ENCODE measurements at regions not wholly inside any gene's neighbourhood (a gene's known extent, or its start where the extent isn't known, plus 50 kb on each side); places are given as distances from the start of the nearest gene placed in this dataset.
"Not testable (repeated sequence)": the region's sequence is repeated elsewhere in the genome, so short reads cannot be mapped to it uniquely, and the experiment has no call there.

DNA sequence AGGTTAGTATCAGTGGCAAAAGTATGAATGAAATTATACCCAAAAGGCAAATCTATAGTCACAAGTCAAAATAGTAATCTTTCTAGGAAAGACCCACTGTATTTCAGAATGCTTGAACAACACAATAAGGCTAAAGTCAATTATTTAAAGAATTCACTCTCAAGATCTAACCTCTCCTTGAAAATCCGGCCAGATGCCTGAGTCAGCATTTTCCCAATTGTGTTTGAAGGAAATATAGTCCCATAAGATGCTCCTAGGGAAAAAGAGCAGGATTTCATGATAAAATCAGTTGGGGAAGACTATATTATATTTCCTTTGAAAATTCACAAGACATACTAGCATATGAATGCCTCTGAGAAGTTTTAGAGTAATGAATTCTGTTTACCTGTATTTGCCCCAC lies 1075.0 kb downstream of the GRM8 start:
- DNase-seq (ENCODE audit: low read depth): no peak

DNA sequence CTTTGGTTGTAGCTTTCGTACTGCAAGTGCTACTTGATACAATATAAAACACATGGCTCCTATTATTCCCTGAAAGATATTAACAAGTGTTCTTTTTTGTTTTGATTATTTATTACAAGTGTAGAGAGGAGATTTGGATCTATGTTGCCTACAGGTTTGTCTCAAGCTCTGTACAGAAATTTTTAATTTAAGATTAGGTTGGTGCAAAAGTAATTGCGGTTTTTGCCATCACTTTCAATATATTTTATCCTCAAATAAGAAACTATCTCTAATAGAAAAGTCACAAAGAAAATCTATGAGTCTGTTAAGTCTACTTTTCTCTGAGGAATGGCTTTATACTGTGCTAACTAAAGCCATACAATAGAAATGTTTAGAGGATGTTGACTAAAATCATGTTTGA lies 1086.1 kb downstream of the GRM8 start:
- DNase-seq (ENCODE audit: low read depth): no peak

GRCh38 chr7:126163647-126164046 lies 1089.1 kb downstream of the GRM8 start:
- no peak for DNase-seq (ENCODE audit: low read depth)

DNA sequence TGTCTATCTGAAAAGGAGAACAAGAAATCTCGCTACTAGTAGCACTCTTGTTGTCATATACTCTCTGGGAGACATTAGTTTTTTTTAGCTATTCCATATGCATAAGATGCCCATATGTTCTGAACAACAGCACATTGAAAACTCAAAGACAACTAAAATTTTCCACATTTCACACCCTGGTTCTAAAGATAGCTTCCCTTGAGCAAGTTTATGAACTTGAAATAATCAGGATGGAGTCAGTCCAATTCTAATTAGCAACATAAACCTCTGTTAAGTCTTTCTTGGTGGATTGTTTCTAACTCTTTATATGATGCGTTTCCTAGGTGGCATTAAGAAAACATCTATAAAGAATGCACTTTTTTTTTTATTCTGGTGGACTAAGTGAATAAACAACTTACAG lies 1095.3 kb downstream of the GRM8 start:
- DNase-seq (ENCODE audit: low read depth): no peak

DNA sequence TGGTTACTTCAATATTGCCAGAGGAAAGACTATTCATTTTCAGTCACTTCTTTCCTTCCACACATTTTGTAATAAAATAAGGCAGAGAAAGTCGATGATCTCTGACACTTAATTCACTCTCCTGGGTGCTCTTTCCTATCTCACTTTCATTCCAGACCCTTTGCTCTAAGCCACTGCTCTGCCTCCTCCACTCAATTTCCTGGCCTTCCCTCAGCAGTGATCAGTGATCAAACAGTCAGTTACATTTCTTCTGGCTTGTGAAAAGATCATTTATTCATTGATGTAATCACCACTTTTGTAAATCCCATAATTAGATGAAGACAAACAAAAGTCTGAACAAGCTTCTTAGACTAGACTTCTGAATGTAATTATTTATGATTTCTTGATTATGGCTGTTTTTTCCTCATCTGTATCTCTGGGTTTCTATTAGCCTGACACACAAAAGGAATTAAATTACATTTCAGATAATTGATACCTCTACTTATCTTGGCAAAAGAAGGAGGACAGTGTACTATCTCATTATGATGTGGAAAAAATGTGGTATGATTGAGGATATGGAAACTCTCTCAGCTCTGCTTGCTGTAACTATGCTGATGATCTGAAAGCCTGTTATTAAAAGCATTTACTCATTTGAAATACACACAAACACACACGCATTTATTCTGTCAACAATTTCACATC lies 1102.3 kb downstream of the GRM8 start:
- no peak for DNase-seq (ENCODE audit: low read depth)

GRCh38 chr7:126140858-126141466 lies 1111.8 kb downstream of the GRM8 start:
- no peak for DNase-seq (ENCODE audit: low read depth)

DNA sequence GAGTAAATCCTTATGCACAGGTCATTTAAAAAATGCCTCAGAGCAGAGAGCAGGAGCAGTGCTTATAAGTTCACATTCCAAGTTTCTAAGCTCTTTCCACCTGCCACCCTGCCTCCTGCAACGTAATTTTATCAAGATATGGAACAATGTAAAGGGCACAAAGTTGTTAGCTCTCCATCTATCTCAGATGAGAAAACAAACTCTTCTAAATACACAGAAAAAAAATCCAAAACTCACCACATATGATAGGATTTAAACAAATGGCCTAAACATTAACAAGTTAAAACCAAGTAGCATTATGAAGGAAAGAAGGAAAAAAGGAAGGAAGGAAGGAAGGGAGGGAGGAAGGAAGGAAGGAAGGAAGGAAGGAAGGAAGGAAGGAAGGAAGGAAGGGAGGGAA lies 1132.8 kb downstream of the GRM8 start:
- DNase-seq (ENCODE audit: low read depth): no peak

DNA sequence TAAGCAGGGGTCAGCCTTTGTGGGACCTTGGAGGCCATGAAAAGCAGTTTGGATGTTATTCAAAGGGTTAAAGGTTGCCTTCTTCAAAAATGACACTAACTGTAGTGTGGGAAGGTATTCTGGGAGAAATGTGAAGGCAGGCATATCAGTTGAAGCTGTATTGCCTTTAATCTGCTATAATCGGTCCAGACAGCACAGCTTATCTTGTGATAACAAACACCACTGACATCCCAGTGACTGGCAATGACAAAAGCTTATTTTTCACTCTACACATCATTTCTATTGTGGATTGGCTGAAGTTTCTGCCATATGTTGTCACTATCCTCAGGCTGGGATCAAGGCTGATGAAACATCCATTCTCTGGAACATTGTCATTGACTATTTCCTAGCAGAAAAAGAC lies 1149.2 kb downstream of the GRM8 start:
- no peak for DNase-seq (ENCODE audit: low read depth)

- no peak for DNase-seq (ENCODE audit: low read depth)
These were observed 1153.4 kb upstream of the POT1 start for GRCh38 chr7:126083014-126083413.

DNA sequence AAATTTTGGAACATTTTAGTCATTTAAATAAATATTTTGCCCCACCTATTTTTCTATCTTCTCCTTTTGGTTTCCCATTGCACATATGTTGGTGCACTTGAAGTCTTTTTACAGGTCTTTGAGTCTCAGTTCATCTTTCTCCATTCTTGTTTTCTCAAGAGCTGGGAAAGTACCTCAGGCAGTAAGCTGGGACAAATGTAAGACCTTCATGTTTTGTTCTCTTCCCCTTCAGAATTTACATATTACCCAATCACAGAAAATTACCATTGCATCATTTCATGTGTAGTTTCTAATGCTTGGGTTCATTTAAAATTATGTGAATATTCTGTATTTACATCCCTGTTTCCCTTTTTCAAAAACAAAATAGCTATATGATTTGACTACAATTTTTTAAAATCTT lies 1150.0 kb upstream of the POT1 start:
- no peak for DNase-seq (ENCODE audit: low read depth)

GRCh38 chr7:126079151-126079550 lies 1149.5 kb upstream of the POT1 start:
- DNase-seq (ENCODE audit: low read depth): no peak

GRCh38 chr7:126065766-126066165 lies 1136.1 kb upstream of the POT1 start:
- DNase-seq (ENCODE audit: low read depth): no peak

GRCh38 chr7:126057979-126058378 lies 1128.4 kb upstream of the POT1 start:
- no peak for DNase-seq (ENCODE audit: low read depth)

DNA sequence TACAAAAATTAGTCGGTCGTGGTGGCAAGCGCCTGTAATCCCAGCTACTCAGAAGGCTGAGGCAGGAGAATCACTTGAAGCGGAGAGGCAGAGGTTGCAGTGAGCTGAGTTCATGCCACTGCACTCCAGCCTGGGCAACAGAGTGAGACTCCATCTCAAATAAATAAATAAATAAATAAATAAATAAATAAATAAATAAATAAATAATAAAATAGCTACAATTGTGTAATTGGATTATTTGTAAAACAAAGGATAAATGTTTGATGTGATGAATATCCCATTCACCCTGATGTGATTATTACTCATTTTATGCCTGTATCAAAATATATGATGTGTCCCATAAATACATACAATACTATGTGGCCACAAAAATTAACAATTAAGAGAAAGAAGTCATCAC lies 1127.0 kb upstream of the POT1 start:
- DNase-seq (ENCODE audit: low read depth): not testable (repeated sequence)

GRCh38 chr7:126052229-126052628 lies 1122.6 kb upstream of the POT1 start:
- no peak for DNase-seq (ENCODE audit: low read depth)

- no peak for DNase-seq (ENCODE audit: low read depth)
These were observed 1115.0 kb upstream of the POT1 start for GRCh38 chr7:126044662-126045061.

DNA sequence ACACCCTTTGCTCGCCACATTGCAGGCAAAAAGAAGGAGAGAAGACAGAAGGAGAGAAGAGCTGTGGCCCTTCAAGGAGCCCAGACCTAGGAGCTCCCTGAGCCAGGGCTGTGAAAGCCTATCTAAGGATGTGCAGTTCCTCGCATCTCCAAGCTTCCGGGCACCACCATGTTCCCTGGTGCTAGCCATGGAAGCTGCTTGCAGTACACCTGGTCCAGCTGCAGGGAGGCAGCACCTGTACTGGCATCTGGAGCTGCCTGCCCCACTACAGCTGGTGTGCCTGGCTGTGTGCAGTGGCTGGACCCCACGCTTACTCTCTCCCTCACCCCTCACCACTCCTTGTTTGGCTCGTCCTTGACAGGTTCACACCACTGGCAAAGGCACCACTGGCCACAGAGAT lies 1111.8 kb upstream of the POT1 start:
- DNase-seq (ENCODE audit: low read depth): no peak

DNA sequence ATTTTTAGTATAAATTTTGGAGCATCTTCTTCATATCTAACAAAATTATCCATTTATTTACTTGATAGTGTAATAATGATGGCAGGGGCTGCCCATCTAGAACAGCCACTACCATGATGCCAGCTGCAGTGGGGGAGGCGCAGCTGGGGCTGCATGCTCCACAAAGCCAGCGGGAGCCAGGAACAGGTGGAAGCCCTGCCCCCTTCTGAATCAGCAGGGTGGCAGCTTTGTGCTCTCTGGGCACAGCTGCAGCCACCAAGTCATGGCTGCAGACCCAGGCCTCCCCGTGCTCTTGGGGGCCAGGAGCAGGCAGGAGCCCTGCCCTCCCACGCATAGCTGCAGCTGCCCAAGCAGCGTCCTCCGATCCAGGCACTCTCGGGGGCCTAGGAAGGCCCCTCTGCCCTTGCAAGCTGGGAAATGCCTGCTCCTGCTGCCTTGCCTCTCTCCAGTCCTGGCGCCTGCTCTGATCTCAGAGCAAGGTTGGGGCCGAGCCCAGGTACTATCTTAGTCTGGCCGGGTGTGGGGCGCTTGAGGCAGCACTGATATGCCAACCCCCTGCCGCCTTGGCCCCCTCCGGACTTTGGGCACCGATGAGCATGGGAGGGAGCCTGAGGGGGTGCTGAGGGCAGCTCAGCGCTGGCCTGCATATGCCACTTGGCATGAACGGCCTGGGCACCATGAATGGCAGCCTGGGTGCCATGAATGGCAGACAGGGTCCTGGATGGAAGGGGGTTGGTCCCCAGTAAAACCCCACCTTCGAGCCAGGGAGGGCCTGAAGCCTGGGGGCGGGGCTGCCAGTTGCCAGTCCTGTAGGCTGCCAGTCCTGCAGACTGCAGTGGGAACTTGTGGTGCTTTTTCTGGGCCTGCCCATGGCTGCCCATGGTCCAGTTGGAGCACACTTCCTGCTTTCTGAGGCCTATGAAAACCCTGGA lies 1110.8 kb upstream of the POT1 start:
- no peak for DNase-seq (ENCODE audit: low read depth)

DNA sequence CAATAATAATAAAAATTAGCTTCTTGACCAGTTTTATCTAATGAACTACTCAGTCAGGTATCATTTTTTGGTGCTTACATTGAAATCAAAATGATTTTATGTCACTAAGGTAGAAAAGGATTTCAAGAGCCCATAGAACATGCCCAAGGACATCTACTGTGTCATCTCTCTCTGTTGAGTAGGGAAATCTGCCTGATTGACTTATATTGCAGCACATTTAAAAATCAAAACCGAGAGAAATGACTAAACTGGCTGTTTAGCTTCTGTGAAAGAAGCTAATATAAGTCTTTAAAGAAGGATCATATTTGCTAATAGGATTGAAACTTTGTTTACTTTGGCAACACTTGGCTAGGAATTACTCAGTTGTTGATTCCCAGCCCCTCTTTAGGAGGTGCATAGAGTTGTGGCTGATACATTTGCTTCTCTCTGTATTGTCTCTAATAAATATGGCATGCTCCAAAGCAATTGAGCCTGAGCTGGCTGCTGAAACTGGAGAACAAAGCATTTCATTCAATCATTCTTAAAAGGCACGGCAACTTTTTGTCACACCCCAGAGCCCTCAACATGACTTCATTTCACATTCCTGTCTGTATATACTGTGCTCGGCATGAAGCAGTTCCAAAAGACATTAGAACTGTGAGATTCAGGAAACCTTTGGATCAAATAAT lies 1096.9 kb upstream of the POT1 start:
- DNase-seq (ENCODE audit: low read depth): no peak

DNA sequence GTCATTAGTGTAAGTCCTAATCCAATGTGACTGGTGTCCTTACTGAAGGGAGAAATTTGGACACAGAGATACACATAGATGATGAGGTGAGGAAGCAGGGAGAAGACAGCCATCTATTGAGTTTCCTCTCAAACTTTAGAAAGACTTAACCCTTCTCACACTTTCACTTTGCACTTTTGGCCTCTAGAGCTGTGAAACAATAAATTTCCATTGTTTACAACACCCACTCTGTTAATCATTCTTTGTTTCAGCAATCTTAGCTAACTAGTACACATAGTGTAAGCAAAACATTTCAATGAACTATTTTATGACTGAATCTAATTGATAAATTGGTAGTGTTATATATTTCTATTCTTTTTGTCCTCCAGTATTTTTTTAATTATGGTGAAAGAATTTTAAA lies 1092.8 kb upstream of the POT1 start:
- no peak for DNase-seq (ENCODE audit: low read depth)

DNA sequence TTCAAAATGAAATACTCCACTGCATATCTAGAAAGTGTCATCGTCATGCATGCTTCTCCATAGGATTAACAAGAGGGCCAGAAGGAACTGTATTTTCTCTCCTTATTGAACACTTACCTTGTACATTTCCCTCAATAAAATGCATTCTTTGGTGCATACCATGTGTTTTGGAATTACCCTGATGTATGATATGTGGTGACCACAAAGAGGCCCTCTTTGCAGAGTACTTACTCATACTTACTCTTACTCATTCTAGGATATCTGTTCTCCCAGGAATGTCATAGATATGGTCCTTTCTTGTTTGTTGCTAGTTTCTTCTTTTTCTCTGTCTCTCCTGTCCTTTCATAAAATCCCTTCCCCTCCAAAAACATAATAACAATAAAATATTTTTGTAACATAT lies 1087.1 kb upstream of the POT1 start:
- no peak for DNase-seq (ENCODE audit: low read depth)

DNA sequence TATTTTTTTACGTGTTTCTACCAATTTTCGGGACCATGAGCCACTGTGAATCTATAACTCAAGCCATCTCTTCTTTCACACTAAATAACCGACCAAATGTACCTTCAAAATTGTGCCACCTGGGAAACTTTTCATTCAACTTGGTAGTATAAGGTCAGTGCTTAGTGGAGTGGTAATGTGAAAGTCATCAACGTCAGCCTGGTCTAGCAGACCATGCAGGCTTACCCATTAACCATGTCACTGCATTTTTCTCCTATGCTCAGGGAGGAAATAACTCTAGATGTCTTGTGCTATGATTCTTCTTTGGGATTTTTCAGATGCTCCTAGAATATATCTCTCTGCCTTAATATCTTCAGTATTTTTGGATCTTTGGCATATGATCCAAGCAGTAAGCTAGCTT lies 1075.4 kb upstream of the POT1 start:
- DNase-seq (ENCODE audit: low read depth): no peak

- no peak for DNase-seq (ENCODE audit: low read depth)
These were observed 1071.7 kb upstream of the POT1 start for GRCh38 chr7:126001349-126001748.

All from CMK (cell line).